HG03442 (cell line): ENCODE measurements at regions not wholly inside any gene's neighbourhood (a gene's known extent, or its start where the extent isn't known, plus 50 kb on each side); places are given as distances from the start of the nearest gene placed in this dataset.
"Not testable (repeated sequence)": the region's sequence is repeated elsewhere in the genome, so short reads cannot be mapped to it uniquely, and the experiment has no call there.

ENCODE experiments used
- ATAC-seq: cut with Tn5 transposase; IDR thresholded peaks from one replicate; pipeline ENCODE4 v1.9.1; 2021; ENCODE audit warnings: mild to moderate bottlenecking, moderate library complexity; ENCODE audit not compliant: unreplicated experiment

DNA sequence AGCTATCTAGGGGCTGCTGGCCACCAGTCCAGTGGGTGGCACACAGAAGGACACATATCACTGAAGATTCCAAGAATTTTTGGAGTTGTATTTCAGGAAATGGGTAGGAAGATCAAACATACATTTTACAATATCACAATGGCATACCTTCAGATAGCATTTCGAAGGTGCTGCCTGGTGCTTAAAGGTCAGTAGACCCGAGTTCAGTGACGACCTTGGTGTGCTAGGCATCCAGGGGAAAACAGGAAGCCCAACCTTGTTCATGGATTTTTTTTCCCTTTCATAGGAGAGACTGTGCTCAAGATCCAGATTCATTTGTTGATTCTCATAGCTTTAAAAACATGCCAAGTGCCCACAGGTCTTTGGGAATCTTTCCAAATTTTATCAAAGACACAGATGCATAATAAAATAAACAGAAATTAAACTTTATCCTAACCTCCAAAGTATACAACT lies 51.0 kb upstream of the RCBTB2 start:
- no peak for ATAC-seq

DNA sequence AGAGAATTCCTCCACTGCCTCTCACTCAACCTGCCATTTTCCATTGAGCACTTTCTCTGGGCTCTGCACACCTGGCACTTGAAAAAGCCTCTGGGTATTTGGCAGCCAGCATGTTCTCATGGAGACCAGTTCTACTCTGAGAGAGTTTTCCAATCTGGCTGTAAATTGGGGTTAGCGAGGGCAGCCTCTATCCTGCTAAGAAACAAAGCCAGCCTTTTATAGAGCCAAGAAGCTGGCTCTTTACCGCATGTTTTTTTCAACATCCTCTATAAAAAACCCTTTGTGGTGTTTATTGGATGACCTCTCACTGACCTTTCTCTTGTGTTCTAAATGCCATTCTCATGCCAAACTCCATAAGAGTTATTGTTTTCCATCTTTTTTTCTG lies 52.6 kb upstream of the RCBTB2 start:
- no peak for ATAC-seq

DNA sequence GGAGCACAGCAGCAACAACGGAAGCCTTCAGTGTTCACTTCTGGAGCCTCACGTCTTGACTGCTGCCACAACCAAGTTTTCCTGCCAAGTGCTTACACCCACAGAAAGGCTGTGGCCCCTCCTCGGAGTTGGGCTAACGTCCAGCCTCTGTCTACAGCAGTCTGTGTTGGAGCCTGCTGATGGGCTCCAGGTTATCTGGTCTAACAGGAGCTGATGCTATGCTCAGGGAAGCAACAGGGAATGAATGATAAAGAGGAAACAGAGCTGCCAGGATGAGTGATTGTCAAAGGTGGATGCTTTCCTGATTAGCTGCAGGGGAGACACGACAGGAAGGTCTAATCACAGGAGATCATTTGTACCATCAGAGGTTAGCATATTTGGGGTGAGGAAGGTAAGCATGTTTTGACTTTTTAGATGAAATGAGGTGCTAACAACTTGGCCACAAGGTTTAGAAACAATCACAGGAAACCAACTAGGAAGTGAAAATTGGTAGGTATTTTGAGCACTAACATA lies 53.8 kb upstream of the RCBTB2 start:
- no peak for ATAC-seq

DNA sequence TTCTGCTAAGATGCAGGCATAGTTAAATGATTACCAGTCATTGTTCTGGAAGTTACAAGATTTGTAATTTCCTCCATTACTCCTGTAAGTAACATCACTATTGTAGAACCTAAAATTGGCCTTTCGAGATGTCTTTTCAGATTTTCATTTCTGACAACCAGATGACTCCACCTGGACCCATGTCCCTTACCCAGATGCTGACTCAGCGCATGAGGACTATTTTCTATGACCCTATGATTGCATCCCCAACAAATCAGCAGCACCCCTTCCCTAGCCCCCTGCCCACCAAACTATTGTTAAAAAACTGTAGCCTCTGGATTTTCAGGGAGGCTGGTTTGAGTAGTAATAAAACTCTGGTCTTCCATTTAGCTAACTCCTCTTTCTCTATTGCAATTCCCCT lies 55.2 kb upstream of the RCBTB2 start:
- ATAC-seq: no peak

DNA sequence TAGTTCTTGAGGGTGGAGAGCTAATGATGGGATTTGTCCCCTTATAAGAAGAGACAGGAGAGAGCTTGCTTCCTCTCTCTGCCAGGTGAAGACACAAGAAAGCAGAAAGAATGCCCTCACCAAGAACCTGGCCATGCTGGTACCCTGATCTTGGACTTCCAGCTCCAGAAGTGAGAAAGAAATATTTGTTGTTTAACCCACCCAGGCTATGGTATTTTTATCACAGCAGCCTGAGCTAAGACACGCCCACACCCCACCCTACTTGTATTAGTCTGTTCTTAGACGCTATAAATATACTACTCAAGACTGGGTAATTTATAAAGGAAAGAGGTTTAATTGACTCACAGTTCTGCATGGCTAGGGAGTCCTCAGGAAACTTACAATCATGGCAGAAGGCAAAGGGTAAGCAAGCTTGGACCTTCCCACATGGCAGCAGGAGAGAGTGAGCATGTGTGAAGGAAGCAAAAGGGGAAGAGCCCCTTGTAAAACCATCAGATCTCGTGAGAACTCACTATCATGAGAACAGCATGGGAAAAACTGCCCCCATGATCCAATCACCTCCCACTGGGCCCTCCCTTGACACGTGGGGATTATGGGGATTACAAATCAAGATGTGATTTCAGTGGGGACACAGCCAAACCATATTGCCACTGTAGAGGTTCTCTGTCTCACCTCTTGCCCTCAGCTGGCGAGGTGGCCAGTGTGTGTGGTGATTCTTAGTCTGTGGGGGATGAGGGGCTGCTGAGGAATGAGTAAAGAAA lies 57.4 kb upstream of the RCBTB2 start:
- no peak for ATAC-seq

DNA sequence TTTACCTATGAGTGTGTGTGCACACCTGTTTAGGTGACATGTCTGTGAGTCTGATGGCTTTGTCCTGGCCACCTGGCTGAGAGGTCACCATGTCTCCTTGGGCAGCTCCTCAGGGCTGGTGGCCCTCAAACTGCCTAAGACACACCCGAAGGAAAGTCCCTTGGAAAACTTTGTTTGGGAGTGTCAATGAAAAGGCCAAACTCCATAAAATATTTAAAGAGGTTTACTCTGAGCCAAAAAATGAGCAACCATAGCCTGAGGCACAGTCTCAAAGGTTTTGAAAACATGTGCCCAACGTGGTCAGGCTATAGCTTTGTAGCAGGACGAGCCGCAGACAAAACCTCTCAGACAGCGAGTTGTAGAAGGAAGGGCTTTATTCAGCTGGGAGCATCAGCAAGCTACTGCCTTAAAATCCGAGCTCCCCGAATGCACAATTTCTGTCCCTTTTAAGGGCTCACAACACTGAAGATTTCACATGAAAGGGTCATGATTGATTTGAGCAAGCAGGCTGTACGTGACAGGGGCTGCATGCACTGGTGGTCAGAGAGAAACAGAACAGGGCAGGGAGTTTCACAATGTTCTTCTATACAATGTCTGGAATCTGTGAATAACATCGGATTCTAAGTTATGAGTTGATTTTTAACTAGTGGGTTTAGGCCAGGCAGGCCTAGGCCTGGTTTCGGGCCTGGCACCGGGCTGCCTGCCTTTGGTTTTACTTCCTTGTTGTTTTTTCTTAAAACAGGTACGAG lies 58.4 kb upstream of the RCBTB2 start:
- ATAC-seq: not testable (repeated sequence)

DNA sequence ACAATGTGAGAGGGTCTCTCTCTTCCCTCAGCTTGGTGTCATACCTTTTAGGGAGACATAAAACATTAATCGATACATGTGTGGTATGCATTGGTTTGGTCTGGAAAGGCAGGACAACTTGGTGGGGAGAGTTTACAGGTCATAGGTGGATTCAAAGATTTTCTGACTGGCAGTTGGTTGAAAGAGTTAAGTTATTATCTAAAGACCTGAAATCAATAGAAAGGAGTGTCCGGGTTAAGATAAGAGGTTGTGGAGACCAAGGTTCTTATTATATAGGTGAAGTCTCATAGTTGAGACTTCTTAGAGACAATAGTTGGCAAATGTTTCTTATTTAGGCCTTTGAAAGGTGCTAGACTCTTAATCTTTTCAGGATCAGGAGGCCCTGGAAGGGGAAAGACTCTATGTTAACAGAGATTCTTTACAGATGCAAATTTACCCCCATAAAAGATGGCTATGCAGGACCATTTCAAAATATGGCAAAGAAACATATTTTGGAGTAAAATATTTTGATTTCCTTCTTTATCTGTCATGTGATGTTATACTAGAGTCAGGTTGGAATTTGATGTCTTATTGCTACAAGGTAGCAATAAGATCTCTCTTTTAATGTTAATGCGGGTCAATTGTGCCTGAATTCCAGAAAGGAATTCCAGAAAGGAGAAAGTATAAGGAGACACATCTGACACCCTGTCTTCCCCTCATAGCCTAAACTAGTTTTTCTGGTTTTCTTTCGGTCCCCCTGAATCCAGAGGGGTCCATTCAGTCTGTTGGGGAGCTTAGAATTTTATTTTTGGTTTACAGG lies 59.2 kb upstream of the RCBTB2 start:
- ATAC-seq: no peak

DNA sequence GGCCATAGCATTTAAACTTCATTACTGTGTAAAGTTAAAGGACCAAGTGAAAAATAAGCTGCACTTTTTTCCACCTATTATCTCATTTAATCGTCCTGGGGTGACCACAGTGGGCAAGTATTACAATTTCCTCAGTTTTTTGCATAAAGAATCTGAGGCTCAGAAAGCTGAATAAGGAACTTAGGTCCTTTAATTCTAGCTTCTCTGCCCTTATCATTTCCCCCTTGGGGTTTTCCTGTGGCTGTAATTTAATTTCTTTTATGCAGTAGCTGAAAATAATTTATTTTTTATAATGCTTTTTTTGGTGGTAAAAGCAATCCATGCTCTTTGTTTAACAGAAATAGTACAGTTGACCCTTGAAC lies 59.8 kb upstream of the RCBTB2 start:
- no peak for ATAC-seq

DNA sequence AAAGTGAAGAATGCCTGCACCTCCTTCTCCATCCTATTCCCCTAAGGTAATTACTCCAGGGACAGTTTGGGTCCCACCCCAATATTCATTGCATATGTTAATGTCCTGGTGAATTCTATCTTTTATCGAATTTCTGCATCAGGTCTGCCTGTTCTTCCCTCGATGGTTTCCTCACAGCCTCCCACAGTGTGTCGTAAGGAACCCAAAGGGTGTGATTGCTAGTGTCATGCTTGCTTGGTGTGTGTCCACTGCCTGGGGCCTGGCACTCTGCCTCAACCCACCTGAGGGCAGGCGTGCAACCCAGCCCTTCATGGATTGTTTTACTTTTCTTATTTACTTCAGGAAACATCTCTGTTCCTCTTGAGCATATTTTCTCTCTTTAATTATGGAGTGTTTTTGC lies 60.2 kb upstream of the CYSLTR2 start:
- ATAC-seq: no peak

DNA sequence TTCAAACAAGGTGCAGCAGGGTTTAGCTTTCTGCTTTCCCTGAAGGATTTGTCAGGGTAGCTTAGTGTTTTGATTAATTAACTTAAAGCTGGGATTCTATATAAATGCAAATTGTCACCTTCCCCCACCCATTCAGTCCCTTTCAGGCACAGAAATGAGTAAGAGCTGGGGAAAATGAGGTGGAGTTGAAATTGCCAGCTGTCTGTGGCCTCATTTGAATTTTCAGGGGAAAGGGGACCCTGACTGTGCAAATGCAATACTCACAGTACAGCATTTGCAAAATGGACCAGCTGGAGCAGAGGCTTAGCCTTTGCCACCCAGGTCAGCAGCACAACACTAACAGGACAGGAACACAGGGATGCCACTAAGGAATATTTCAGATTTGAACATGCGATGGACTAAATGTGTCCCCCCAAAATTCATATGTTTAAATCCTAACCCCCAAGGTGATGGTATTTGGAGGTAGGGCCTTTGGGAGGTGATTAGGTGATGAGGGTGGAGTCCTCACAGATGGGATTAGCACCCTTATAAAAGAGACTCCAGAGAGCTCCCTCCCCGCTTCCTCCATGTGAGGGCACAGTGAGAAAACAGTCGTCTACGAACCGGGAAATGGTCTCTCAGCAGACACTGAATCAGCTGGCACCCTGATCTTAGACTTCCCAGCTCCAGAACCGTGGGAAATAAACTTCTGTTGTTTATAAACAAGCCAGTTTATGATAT lies 59.5 kb upstream of the CYSLTR2 start:
- ATAC-seq: no peak

DNA sequence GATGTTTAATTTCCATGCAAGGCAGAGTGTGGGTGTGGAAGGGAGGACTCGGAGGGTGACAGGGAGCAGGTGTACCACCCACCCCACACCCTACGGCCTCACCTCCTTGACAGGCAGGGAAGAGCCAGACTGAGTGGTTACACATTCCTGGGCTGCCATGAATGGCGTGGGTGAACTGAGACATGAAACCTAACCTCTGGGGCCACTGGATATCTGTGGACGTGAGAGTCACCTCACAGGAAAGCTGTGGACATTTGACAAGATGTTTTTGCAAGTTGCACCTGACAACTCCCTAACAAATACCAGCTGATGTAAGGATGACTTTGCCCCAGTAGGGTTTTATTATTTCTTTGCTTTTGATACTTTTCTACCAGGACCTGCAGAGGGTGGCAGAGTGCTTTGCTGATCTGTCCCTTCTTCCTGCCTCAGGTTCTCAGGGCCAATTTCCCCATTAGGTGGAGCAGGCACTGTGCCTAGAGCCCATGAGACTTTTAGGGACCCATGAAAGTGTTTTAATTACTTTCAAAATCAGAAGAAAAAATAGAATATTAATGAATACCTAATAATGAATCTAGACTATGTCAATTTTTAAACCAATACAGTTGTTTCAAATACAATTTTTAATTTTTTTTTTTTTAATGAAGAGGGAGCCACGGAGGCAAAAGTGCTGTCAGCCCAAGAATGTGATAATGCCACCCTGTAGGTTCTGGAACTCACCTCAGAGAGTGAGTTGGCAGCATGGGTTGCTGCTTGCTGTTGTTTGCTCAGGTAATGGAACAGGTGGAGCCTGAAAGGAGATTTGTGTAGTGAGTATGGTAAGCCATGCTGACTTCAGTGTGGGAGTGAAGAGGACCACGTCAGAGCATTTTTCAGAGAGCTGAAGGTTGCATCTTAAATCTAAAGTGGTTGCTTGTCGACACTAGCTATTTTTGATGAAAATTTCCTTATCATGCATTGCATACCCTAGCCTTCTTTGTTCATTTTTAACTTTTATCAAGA lies 58.0 kb upstream of the CYSLTR2 start:
- peak; percentile 73 for ATAC-seq

DNA sequence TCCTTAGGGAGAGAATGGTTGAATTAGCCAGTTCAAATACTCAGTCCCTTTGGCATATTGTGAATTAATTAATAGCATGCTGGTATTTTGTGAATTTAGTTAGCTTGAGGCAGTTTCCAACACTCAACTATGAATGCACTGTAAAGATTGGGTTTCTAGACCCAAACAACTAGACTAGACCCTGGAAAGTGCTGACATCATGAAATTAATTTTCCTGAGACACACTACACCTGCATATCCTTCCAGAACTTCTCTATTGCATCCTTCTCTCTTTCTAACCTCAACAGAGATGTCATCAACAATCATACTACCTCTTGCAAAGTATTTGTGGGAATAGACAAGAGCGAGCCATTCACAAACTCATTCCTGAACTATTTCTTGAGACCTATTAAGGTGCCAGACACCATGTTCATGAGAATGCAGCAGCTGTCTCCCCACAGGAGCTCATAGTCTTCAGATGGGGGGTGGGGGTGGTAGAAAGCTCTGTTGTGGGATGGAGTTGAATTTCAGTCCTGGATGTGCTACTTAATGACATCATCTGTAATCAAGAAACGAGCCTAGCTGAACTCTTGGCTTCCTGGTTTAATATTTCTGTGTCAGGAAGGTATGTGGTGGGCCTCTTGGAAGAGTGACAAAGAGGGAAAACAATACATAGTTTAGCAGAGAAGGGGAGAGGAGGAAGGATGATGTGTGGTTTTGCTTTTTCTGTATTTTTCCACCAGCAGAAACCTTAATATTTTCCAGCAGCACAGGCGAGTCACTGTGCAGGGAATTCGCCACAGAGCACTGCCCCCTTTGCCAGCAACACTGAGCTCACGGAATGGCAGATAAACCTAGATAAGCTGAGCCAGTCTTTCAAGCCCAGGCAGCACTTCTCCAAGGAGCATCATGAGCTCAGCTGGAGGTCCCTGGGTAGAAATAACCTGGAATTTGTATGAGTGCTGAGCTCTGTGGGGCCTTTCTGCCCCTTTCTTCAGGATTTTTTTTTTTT lies 53.1 kb upstream of the CYSLTR2 start:
- ATAC-seq: no peak

DNA sequence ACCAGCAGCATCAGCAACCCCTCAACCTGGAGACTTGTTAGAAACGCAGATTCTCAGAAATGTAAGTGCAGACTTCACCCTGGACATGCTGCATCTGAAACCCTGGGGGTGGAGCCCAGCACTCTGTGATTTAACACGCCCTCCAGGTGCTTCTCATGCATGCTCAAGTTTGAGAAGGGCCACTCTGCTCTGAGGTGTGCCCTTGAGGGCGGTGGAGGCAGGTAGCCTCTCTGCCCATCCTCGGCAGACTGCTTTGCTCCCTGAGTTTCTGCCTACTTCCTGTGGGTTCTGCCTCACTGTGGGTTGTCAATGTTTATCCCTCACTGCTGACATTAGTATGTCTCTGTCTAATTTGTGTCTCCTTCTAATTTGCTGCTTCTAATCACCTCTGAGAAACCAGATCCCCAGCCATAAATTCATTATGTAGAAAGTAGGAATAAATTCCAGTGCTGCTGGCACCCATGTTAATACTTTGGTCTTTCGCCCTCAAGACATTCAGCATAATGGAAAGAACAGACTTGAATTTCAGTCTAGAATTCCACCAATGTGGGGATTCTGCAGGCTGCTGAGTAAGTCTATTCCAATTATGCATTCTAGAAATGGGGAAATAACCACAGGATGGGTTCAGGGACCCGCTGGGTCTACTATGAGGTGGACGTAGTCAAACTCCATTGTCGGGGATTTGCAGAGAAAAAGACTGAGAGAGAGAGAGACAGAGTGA lies 51.3 kb upstream of the CYSLTR2 start:
- ATAC-seq: no peak

DNA sequence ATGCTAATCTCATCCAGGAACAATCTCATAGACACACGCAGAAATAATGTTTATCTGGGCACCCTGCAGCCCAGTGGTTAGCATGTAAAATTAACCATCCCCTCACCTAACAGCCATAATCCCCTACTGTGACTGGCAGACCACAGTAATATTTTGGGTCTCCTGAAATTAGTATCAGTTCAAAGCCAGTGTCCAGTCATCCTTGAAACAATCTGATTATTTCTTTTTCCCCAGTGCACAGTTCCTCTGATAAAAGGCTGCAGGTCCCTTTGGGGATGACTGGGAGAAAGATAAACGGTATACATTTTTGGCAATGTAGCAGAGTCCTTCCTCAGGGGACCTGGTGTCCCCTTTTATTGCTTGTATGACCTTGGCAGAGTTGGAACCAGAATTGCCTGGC lies 50.4 kb upstream of the CYSLTR2 start:
- peak; percentile 45 for ATAC-seq
